GM23248 (cell line): ENCODE measurements at regions not wholly inside any gene's neighbourhood (a gene's known extent, or its start where the extent isn't known, plus 50 kb on each side); places are given as distances from the start of the nearest gene placed in this dataset.

Experiments used
- DNase-seq: peaks from one replicate; pipeline ENCODE4 v3.0.0-alpha.2; 2015
- H2AFZ ChIP-seq: fragments of 200-600 bp; sonication (generic); 2 replicates; pipeline ENCODE4 v1.6.1; 2016; ENCODE audit warnings: antibody characterized with exemption
- H3F3A ChIP-seq: fragments of 200-600 bp; sonication (generic); 2 replicates; pipeline ENCODE4 v1.6.1; 2016; ENCODE audit warnings: mild to moderate bottlenecking, antibody characterized with exemption, mixed run types; ENCODE audit not compliant: insufficient read depth
- H3K27ac ChIP-seq: fragments of 200-600 bp; sonication (generic); 2 replicates; pipeline ENCODE4 v1.5.1; 2016; ENCODE audit warnings: mild to moderate bottlenecking
- H3K27me3 ChIP-seq: fragments of 200-600 bp; sonication (generic); replicated peaks from 2 replicates; pipeline ENCODE4 v1.6.1; 2016; ENCODE audit warnings: mild to moderate bottlenecking; ENCODE audit not compliant: insufficient read depth
- H3K36me3 ChIP-seq: fragments of 200-600 bp; sonication (generic); 2 replicates; pipeline ENCODE4 v1.6.1; 2016; ENCODE audit warnings: low read depth, mild to moderate bottlenecking
- H3K4me1 ChIP-seq: fragments of 200-600 bp; sonication (generic); 2 replicates; pipeline ENCODE4 v1.6.1; 2016; ENCODE audit warnings: mild to moderate bottlenecking; ENCODE audit not compliant: insufficient read depth
- H3K4me2 ChIP-seq: fragments of 200-600 bp; sonication (generic); one replicate; pipeline ENCODE4 v1.6.1; 2016; ENCODE audit warnings: mild to moderate bottlenecking; ENCODE audit not compliant: unreplicated experiment
- H3K4me3 ChIP-seq: fragments of 200-600 bp; sonication (generic); 2 replicates; pipeline ENCODE4 v1.5.1; 2016; ENCODE audit warnings: mild to moderate bottlenecking
- H3K79me2 ChIP-seq: fragments of 200-600 bp; sonication (generic); 2 replicates; pipeline ENCODE4 v1.6.1; 2016; ENCODE audit warnings: mild to moderate bottlenecking; ENCODE audit not compliant: insufficient read depth
- H3K9ac ChIP-seq: fragments of 200-600 bp; sonication (generic); 2 replicates; pipeline ENCODE4 v1.6.1; 2016; ENCODE audit warnings: mild to moderate bottlenecking
- H3K9me2 ChIP-seq: fragments of 200-600 bp; sonication (generic); 2 replicates; pipeline ENCODE4 v1.6.1; 2016; ENCODE audit warnings: mixed run types, mild to moderate bottlenecking, moderate library complexity; ENCODE audit not compliant: insufficient read depth
- H3K9me3 ChIP-seq: fragments of 200-600 bp; sonication (generic); one replicate; pipeline ENCODE4 v1.6.1; 2017; ENCODE audit warnings: low read depth
- H4K20me1 ChIP-seq: fragments of 200-600 bp; sonication (generic); 2 replicates; pipeline ENCODE4 v1.6.0; 2016; ENCODE audit not compliant: insufficient read depth
- EZH2 ChIP-seq: fragments of 200-600 bp; sonication (generic); IDR thresholded peaks from 2 replicates; pipeline ENCODE4 v1.6.1; 2018; ENCODE audit warnings: antibody characterized with exemption, mild to moderate bottlenecking; ENCODE audit not compliant: insufficient read depth, poor library complexity, severe bottlenecking
- EZH2phosphoT487 ChIP-seq: fragments of 200-600 bp; sonication (generic); IDR thresholded peaks from 2 replicates; pipeline ENCODE4 v1.6.1; 2018; ENCODE audit warnings: antibody characterized with exemption, moderate library complexity, mild to moderate bottlenecking, low read depth; ENCODE audit not compliant: insufficient read depth
- WGBS, 2 experiments: methylation state at CpG; one replicate each; pipeline ENCODE4 v1.1.6; 2015 to 2017; ENCODE audit warnings: low lambda C conversion rate in 2 of 2, low coverage in 1 of 2; ENCODE audit errors: missing lambda C conversion rate in 2 of 2; 5-methylcytosine and 5-hydroxymethylcytosine counted together
- in situ Hi-C: fragments of 300-500 bp; cut with MboI; formaldehyde crosslinking; loops from 2 replicates; pipeline ENCODE4 v1.15.0; 2020

- no peaks in the 10 kb centered on the region for H3K79me2 ChIP-seq
- no peaks in the 10 kb centered on the region for H3K9me2 ChIP-seq
- H3K27me3 ChIP-seq, result peaks cover 7% of the 10 kb centered on the region
- no peak overlapping the region for H3K4me3 ChIP-seq
- no peaks in the 10 kb centered on the region for H3K36me3 ChIP-seq
- no peak overlapping the region for H3K4me2 ChIP-seq
- no peaks in the 10 kb centered on the region for H4K20me1 ChIP-seq
- no peak for TF ChIP-seq EZH2phosphoT487
- TF ChIP-seq EZH2, result no peak
- no peaks in the 10 kb centered on the region for H3K4me1 ChIP-seq
- 32 to 42% methylated on average over 7 of the region's 7 CpGs for WGBS, 2 experiments
- no peaks in the 10 kb centered on the region for H3K9me3 ChIP-seq
- no peak overlapping the region for H3K27ac ChIP-seq
- no peak overlapping the region for H3K9ac ChIP-seq
- H2AFZ ChIP-seq, result no peak overlapping the region
- DNase-seq, result no peak
- in situ Hi-C loops, result no loop called here
- H3F3A ChIP-seq, result no peaks in the 10 kb centered on the region
Observed at GRCh38 chr13:111449041-111449440, 128.6 kb downstream of the TEX29 start.

GRCh38 chr13:111451402-111451801 lies 131.0 kb downstream of the TEX29 start:
- H2AFZ ChIP-seq, result no peak overlapping the region
- H3K4me1 ChIP-seq, result no peaks in the 10 kb centered on the region
- H3K27me3 ChIP-seq, result peaks cover 15% of the 10 kb centered on the region
- 70 to 78% methylated on average over 14 of the region's 14 CpGs for WGBS, 2 experiments
- H3K9me3 ChIP-seq, result no peaks in the 10 kb centered on the region
- no peak overlapping the region for H3K4me2 ChIP-seq
- no peaks in the 10 kb centered on the region for H3K36me3 ChIP-seq
- TF ChIP-seq EZH2phosphoT487 (no peak), EZH2 (no peak)
- no peaks in the 10 kb centered on the region for H4K20me1 ChIP-seq
- no peak for DNase-seq
- no peaks in the 10 kb centered on the region for H3K79me2 ChIP-seq
- no peak overlapping the region for H3K27ac ChIP-seq
- no peaks in the 10 kb centered on the region for H3F3A ChIP-seq
- no peak overlapping the region for H3K9ac ChIP-seq
- in situ Hi-C loops, result loop anchor here (25.0 kb wide), 1 partner anchor 1411 kb away; no protein-coding TSS in a partner anchor
- H3K4me3 ChIP-seq, result no peak overlapping the region
- H3K9me2 ChIP-seq, result no peaks in the 10 kb centered on the region

GRCh38 chr13:111456452-111457230 lies 136.2 kb downstream of the TEX29 start:
- no peaks in the 10 kb centered on the region for H3K79me2 ChIP-seq
- no peaks in the 10 kb centered on the region for H3F3A ChIP-seq
- no peaks in the 10 kb centered on the region for H3K9me3 ChIP-seq
- TF ChIP-seq EZH2phosphoT487 (no peak), EZH2 (no peak)
- no peaks in the 10 kb centered on the region for H3K4me1 ChIP-seq
- peaks cover 22% of the 10 kb centered on the region for H3K27me3 ChIP-seq
- no peaks in the 10 kb centered on the region for H3K9me2 ChIP-seq
- no peaks in the 10 kb centered on the region for H4K20me1 ChIP-seq
- H3K27ac ChIP-seq, result no peak overlapping the region
- H2AFZ ChIP-seq, result no peak overlapping the region
- no peak for DNase-seq
- H3K4me2 ChIP-seq, result no peak overlapping the region
- no peaks in the 10 kb centered on the region for H3K36me3 ChIP-seq
- H3K9ac ChIP-seq, result no peak overlapping the region
- 58 to 62% methylated on average over 20 of the region's 20 CpGs for WGBS, 2 experiments
- no peak overlapping the region for H3K4me3 ChIP-seq
- in situ Hi-C loops, result loop anchor here (25.0 kb wide), 1 partner anchor 1406 kb away; no protein-coding TSS in a partner anchor

GRCh38 chr13:111458001-111458531 lies 137.6 kb downstream of the TEX29 start:
- Histone ChIP-seq H3K36me3 (no peaks in the 10 kb centered on the region), H3K9me2 (no peaks in the 10 kb centered on the region), H3K9me3 (no peaks in the 10 kb centered on the region), H3K4me3 (no peak overlapping the region), H4K20me1 (no peaks in the 10 kb centered on the region), H3K4me1 (no peaks in the 10 kb centered on the region), H3K27me3 (peaks cover 22% of the 10 kb centered on the region), H3K4me2 (no peak overlapping the region), H3K79me2 (no peaks in the 10 kb centered on the region), H3F3A (no peaks in the 10 kb centered on the region), H3K9ac (no peak overlapping the region), H3K27ac (no peak overlapping the region), H2AFZ (no peak overlapping the region)
- no peak for TF ChIP-seq EZH2phosphoT487
- no peak for TF ChIP-seq EZH2
- WGBS, 2 experiments, result 43 to 51% methylated on average over 12 of the region's 12 CpGs
- no peak for DNase-seq
- in situ Hi-C loops, result loop anchor here (25.0 kb wide), 1 partner anchor 1404 kb away; no protein-coding TSS in a partner anchor
